Naive thymus-derived CD8-positive, alpha-beta T cell (primary cell): ENCODE measurements at regions not wholly inside any gene's neighbourhood (a gene's known extent, or its start where the extent isn't known, plus 50 kb on each side); places are given as distances from the start of the nearest gene placed in this dataset.

Source experiments
- ATAC-seq, 2 donors: fragments of 150-1000 bp; cut with Tn5 transposase in 1 of 2; sonication (Bioruptor Pico), chemical (Tn5 transposase) in 1 of 2; 1 replicate in 1 of 2; 2 replicates in 1 of 2; pipeline ENCODE4 v1.10.0; 2021; ENCODE audit warnings: mild to moderate bottlenecking in 2 of 2, moderate library complexity in 2 of 2
- POLR2A ChIA-PET: fragments of 350-600 bp; sonication (Branson Sonifier 250); formaldehyde crosslinking; loops from one replicate; lab custom pipeline; 2021; ENCODE audit warnings: antibody characterized with exemption; lab: Charles Lee
- DNase-seq, 10 donors: peaks; one replicate each; pipeline versions ENCODE4 v3.0.0 to v3.0.0-alpha.2; 2020 to 2022
- H3K27ac Mint-ChIP-seq, 10 donors: one replicate each; pipeline ENCODE4 v1.8.0; 2020 to 2022; ENCODE audit warnings: mild to moderate bottlenecking in 10 of 10, mixed read lengths in 10 of 10, moderate library complexity in 4 of 10, inconsistent platforms in 1 of 10
- H3K27me3 Mint-ChIP-seq, 5 donors: one replicate each; pipeline ENCODE4 v1.8.0; 2021 to 2022; ENCODE audit warnings: mixed read lengths in 5 of 5
- H3K36me3 Mint-ChIP-seq, 3 donors: one replicate each; pipeline ENCODE4 v1.8.0; 2020 to 2022; ENCODE audit warnings: mixed read lengths in 3 of 3, mild to moderate bottlenecking in 2 of 3, inconsistent platforms in 1 of 3
- H3K4me1 Mint-ChIP-seq, 4 donors: one replicate each; pipeline ENCODE4 v1.8.0; 2021 to 2022; ENCODE audit warnings: mixed read lengths in 4 of 4
- H3K4me3 Mint-ChIP-seq, 10 donors: one replicate each; pipeline ENCODE4 v1.8.0; 2020 to 2022; ENCODE audit warnings: mild to moderate bottlenecking in 10 of 10, mixed read lengths in 10 of 10, moderate library complexity in 6 of 10, inconsistent platforms in 1 of 10
- H3K9me3 Mint-ChIP-seq, 9 donors: one replicate each; pipeline ENCODE4 v1.8.0; 2020 to 2022; ENCODE audit warnings: mixed read lengths in 9 of 9, mild to moderate bottlenecking in 3 of 9, inconsistent platforms in 1 of 9, moderate library complexity in 1 of 9

DNA sequence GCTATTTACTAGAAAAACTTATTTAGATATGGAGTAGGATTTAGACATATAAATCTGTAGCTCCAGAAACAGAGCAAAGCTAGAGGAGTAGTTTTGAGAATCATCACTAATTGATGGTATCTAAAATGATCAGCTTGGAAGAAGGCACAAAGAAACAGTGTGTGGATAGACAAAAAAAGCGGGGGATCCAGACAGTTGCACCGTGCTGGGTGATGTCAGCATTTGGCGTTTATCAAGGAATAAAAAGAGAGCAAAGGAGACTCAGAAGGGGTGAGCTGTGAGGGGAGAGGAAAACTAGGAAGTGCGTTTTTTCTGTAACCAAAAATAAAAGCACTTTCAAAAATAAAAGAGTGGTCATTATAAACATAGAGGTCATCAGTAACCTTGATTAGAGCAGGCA, 90.5 kb upstream of the GPRIN3 start:
- Mint-ChIP-seq H3K27ac (no peak overlapping the region), H3K4me1 (no peaks in the 10 kb centered on the region), H3K27me3 (no peaks in the 10 kb centered on the region), H3K9me3 (peaks cover 0 to under 1% (median 0%) of the 10 kb centered on the region in 9 donors), H3K4me3 (no peak overlapping the region), H3K36me3 (no peaks in the 10 kb centered on the region)
- ATAC-seq (no peak), DNase-seq (no peak)
- POLR2A ChIA-PET, result no interaction called here

DNA sequence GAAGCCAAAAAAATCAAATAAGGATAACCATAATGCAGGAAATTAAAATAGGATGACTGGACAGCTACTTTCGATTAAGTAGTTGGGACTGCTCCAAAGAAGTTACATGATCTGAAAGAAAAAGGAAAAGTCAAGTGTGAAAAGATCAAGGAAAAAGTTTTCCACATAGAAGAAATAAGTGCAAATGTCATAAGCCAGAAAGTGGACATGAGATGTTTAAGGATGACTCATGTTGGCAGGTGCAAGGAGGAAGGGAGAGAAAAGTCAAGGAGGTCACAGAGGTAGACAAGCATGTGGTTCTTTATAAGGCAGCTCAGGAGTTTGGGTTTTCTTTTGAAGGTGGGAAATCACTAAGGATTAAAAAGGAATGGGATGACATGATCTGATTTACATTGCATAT, 89.8 kb upstream of the GPRIN3 start:
- Mint-ChIP-seq H3K27me3 (no peaks in the 10 kb centered on the region), H3K9me3 (peaks cover 0 to 3% (median 0%) of the 10 kb centered on the region in 9 donors), H3K4me1 (no peaks in the 10 kb centered on the region), H3K4me3 (no peak overlapping the region), H3K36me3 (no peaks in the 10 kb centered on the region), H3K27ac (no peak overlapping the region)
- no peak for DNase-seq
- ATAC-seq, result no peak
- POLR2A ChIA-PET, result no interaction called here

DNA sequence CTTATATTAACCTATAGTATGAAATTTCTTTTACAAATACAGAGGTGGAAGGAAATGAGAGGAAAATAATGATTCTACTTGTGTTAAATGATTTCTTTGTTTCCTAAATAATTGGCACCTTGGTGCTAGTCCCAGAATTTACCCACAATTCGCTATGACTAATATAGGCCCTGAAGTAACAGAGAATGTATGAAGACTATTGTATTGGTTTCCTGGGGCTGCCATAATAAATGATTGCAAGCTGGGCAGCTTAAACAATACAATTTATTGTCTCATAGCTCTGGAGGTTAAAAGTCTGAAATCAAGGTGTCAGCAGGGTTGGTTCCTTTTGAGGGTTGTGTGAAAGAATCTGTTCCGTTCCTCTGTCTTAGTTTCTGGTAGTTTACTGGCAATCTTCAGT, 74.8 kb upstream of the GPRIN3 start:
- POLR2A ChIA-PET, result no interaction called here

GRCh38 chr4:89380980-89381379, 73.4 kb upstream of the GPRIN3 start:
- peaks cover 0 to 17% (median 6%) of the 10 kb centered on the region in 3 donors for H3K36me3 Mint-ChIP-seq
- H3K27me3 Mint-ChIP-seq, result peaks cover 0 to 5% (median 4%) of the 10 kb centered on the region in 5 donors
- peaks cover 0 to 25% (median 10%) of the 10 kb centered on the region in 9 donors for H3K9me3 Mint-ChIP-seq
- no peak for ATAC-seq
- no peaks in the 10 kb centered on the region for H3K4me1 Mint-ChIP-seq
- POLR2A ChIA-PET, result no interaction called here
- DNase-seq, result no peak
- no peak overlapping the region for H3K27ac Mint-ChIP-seq
- H3K4me3 Mint-ChIP-seq, result no peak overlapping the region

More for the DNA sequence above, 74.8 kb upstream of the GPRIN3 start:
- ATAC-seq, result no peak
- Mint-ChIP-seq H3K9me3 (peaks cover 0 to 24% (median 10%) of the 10 kb centered on the region in 9 donors), H3K36me3 (peaks cover 0 to 15% (median 6%) of the 10 kb centered on the region in 3 donors), H3K27ac (no peak overlapping the region), H3K27me3 (peaks cover 0 to 12% (median 5%) of the 10 kb centered on the region in 5 donors), H3K4me1 (no peaks in the 10 kb centered on the region), H3K4me3 (no peak overlapping the region)
- no peak for DNase-seq

DNA sequence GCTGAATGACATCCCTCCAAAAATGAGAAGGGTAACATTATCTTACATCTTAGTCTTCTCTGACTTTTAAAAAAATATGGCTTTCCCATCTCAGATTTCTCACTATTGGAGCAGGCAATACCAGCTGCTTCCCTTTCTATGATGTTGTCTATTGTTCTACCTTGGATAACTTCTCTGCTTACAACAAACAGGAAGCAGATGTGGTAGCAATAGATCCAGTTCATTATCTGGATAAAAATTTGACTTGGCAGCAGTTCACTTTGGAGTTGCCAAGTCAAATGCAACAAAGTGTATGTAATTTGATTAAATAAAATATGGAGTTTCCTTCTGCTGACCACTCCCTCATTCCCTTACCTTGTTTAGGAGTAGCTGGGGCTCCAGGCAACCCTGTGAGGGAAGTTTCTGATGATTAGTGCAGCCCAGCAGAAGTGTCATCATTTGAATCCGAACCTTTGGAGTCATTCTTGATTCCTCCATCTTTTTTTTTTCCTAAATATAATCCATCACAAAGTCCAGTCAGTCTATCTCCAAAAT, 72.0 kb upstream of the GPRIN3 start:
- H3K27me3 Mint-ChIP-seq, result no peaks in the 10 kb centered on the region
- H3K4me1 Mint-ChIP-seq, result no peaks in the 10 kb centered on the region
- peaks cover 0 to 25% (median 10%) of the 10 kb centered on the region in 9 donors for H3K9me3 Mint-ChIP-seq
- POLR2A ChIA-PET, result no interaction called here
- no peak for DNase-seq
- no peak overlapping the region for H3K27ac Mint-ChIP-seq
- H3K4me3 Mint-ChIP-seq, result no peak overlapping the region
- ATAC-seq, result no peak
- peaks cover 0 to 12% (median 6%) of the 10 kb centered on the region in 3 donors for H3K36me3 Mint-ChIP-seq

- H3K27me3 Mint-ChIP-seq, result peaks cover 0 to 3% (median 0%) of the 10 kb centered on the region in 5 donors
- H3K9me3 Mint-ChIP-seq, result peaks cover 0 to 10% (median 3%) of the 10 kb centered on the region in 9 donors
- no peak overlapping the region for H3K27ac Mint-ChIP-seq
- DNase-seq (no peak), ATAC-seq (no peak)
- H3K4me3 Mint-ChIP-seq, result no peak overlapping the region
- H3K4me1 Mint-ChIP-seq, result peaks cover 0 to 6% (median 0%) of the 10 kb centered on the region in 4 donors
- peaks cover 0 to 6% (median 3%) of the 10 kb centered on the region in 3 donors for H3K36me3 Mint-ChIP-seq
- POLR2A ChIA-PET, result no interaction called here
Measured at GRCh38 chr4:89373394-89373793, 65.8 kb upstream of the GPRIN3 start.

- ATAC-seq, result no peak
Measured at GRCh38 chr4:89371614-89372013, 64.0 kb upstream of the GPRIN3 start.

GRCh38 chr4:89369581-89369980, 62.0 kb upstream of the GPRIN3 start:
- H3K4me1 Mint-ChIP-seq, result peaks cover 4 to 7% (median 7%) of the 10 kb centered on the region in 4 donors

More at GRCh38 chr4:89371614-89372013, 64.0 kb upstream of the GPRIN3 start:
- peaks cover 4 to 7% (median 6%) of the 10 kb centered on the region in 4 donors for H3K4me1 Mint-ChIP-seq
- DNase-seq, result no peak
- H3K36me3 Mint-ChIP-seq, result no peaks in the 10 kb centered on the region
- H3K27me3 Mint-ChIP-seq, result peaks cover 0 to 3% (median 0%) of the 10 kb centered on the region in 5 donors
- no peak overlapping the region for H3K27ac Mint-ChIP-seq
- peaks cover 0 to 7% (median 3%) of the 10 kb centered on the region in 9 donors for H3K9me3 Mint-ChIP-seq
- no peak overlapping the region for H3K4me3 Mint-ChIP-seq
- POLR2A ChIA-PET, result no interaction called here

GRCh38 chr4:89368861-89369260, 61.3 kb upstream of the GPRIN3 start:
- POLR2A ChIA-PET, result no interaction called here
- ATAC-seq (no peak), DNase-seq (no peak)
- peaks cover 0 to 3% (median 0%) of the 10 kb centered on the region in 5 donors for H3K27me3 Mint-ChIP-seq
- H3K4me3 Mint-ChIP-seq, result no peak overlapping the region
- peaks cover 0 to 9% (median 5%) of the 10 kb centered on the region in 9 donors for H3K9me3 Mint-ChIP-seq
- H3K36me3 Mint-ChIP-seq, result peaks cover 0 to 7% (median 0%) of the 10 kb centered on the region in 3 donors
- H3K27ac Mint-ChIP-seq, result no peak overlapping the region
- H3K4me1 Mint-ChIP-seq, result peaks cover 4 to 7% (median 7%) of the 10 kb centered on the region in 4 donors

More at GRCh38 chr4:89369581-89369980, 62.0 kb upstream of the GPRIN3 start:
- POLR2A ChIA-PET, result no interaction called here
- Mint-ChIP-seq H3K36me3 (no peaks in the 10 kb centered on the region), H3K9me3 (peaks cover 0 to 9% (median 5%) of the 10 kb centered on the region in 9 donors), H3K4me3 (no peak overlapping the region), H3K27me3 (peaks cover 0 to 3% (median 0%) of the 10 kb centered on the region in 5 donors), H3K27ac (no peak overlapping the region)
- ATAC-seq, result no peak
- no peak for DNase-seq

DNA sequence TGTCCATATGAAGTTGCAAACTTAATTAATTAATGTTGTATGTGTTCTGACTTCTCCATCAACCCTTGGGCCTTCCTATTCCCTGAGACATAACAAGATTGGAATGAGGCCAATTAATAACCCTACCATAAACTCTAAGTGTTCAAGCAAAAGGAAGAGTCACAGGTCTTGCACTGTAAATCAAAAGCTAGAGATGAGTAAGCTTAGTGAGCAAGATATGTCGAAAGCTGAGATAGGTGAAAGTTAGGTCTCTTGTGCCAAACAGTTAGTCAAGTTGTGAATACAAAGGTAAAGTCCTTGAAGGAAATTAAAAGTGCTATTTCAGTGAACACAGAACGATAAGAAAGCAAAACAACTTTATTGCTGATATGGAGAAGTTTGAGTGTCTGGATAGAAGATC, 58.2 kb upstream of the GPRIN3 start:
- Mint-ChIP-seq H3K4me3 (no peak overlapping the region), H3K27ac (peak overlapping the region in 1 of 10 donors; percentile 40), H3K4me1 (peaks cover 4 to 7% (median 6%) of the 10 kb centered on the region in 4 donors), H3K9me3 (peaks cover 0 to 9% (median 5%) of the 10 kb centered on the region in 9 donors), H3K36me3 (peaks cover 0 to 8% (median 0%) of the 10 kb centered on the region in 3 donors), H3K27me3 (peaks cover 0 to 6% (median 0%) of the 10 kb centered on the region in 5 donors)
- ATAC-seq, result no peak
- POLR2A ChIA-PET, result no interaction called here
- no peak for DNase-seq

DNA sequence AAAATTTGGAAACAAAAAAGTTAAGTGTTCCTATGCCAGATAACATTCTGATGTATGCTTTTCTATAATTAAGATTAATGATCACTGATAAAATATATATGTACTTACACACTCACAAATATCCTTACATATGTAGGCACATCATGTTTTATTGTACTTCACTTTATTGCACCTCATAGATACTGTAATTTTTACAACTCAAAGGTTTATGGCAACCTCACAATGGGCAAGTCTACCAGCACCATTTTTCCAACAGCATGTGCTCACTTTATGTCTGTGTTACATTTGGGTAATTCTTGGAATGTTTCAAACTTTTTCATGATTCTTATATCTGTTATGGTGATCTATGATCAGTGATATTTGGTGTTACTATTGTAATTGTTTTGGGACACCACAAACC, 57.8 kb upstream of the GPRIN3 start:
- peaks cover 0 to 8% (median 0%) of the 10 kb centered on the region in 3 donors for H3K36me3 Mint-ChIP-seq
- no peak overlapping the region for H3K4me3 Mint-ChIP-seq
- ATAC-seq, result no peak
- peaks cover 0 to 6% (median 0%) of the 10 kb centered on the region in 5 donors for H3K27me3 Mint-ChIP-seq
- DNase-seq, result no peak
- POLR2A ChIA-PET, result no interaction called here
- no peak overlapping the region for H3K27ac Mint-ChIP-seq
- H3K4me1 Mint-ChIP-seq, result peaks cover 4 to 7% (median 6%) of the 10 kb centered on the region in 4 donors
- H3K9me3 Mint-ChIP-seq, result peaks cover 0 to 9% (median 5%) of the 10 kb centered on the region in 9 donors

GRCh38 chr4:89364541-89364940, 56.9 kb upstream of the GPRIN3 start:
- H3K9me3 Mint-ChIP-seq, result peaks cover 0 to 9% (median 5%) of the 10 kb centered on the region in 9 donors
- DNase-seq, result no peak
- no peak overlapping the region for H3K27ac Mint-ChIP-seq
- ATAC-seq, result no peak
- POLR2A ChIA-PET, result no interaction called here
- peaks cover 0 to 8% (median 0%) of the 10 kb centered on the region in 3 donors for H3K36me3 Mint-ChIP-seq
- H3K4me1 Mint-ChIP-seq, result peaks cover 4 to 7% (median 6%) of the 10 kb centered on the region in 4 donors
- H3K27me3 Mint-ChIP-seq, result peaks cover 0 to 6% (median 0%) of the 10 kb centered on the region in 5 donors
- no peak overlapping the region for H3K4me3 Mint-ChIP-seq

GRCh38 chr4:89363786-89364185, 56.2 kb upstream of the GPRIN3 start:
- no peak for DNase-seq
- Mint-ChIP-seq H3K36me3 (peaks cover 0 to 8% (median 0%) of the 10 kb centered on the region in 3 donors), H3K9me3 (peaks cover 0 to 9% (median 5%) of the 10 kb centered on the region in 9 donors), H3K4me3 (no peak overlapping the region), H3K4me1 (peaks cover 3 to 7% (median 5%) of the 10 kb centered on the region in 4 donors), H3K27me3 (peaks cover 0 to 6% (median 0%) of the 10 kb centered on the region in 5 donors), H3K27ac (no peak overlapping the region)
- POLR2A ChIA-PET, result no interaction called here
- no peak for ATAC-seq
